Stimulated activated CD4-positive, alpha-beta T cell treated with anti-CD3 and anti-CD28 coated beads, Interleukin-12 subunit alpha, Interleukin-12 subunit beta, amount 100 ng/mL, for 48 hours (primary cell): ENCODE measurements at regions not wholly inside any gene's neighbourhood (a gene's known extent, or its start where the extent isn't known, plus 50 kb on each side); places are given as distances from the start of the nearest gene placed in this dataset.

Source experiments
- DNase-seq, 3 donors: peaks; one replicate each; pipeline ENCODE4 v3.0.0-alpha.2; 2020; ENCODE audit warnings: low read depth in 2 of 3, low spot score in 1 of 3

- DNase-seq: no peak
These were observed 51.0 kb downstream of the CCDC54 start for GRCh38 chr3:107428051-107428858.

- peak in 2 of 3 donors; percentile 53 to 54 for DNase-seq
These were observed 52.3 kb downstream of the CCDC54 start for GRCh38 chr3:107429320-107430181.

DNA sequence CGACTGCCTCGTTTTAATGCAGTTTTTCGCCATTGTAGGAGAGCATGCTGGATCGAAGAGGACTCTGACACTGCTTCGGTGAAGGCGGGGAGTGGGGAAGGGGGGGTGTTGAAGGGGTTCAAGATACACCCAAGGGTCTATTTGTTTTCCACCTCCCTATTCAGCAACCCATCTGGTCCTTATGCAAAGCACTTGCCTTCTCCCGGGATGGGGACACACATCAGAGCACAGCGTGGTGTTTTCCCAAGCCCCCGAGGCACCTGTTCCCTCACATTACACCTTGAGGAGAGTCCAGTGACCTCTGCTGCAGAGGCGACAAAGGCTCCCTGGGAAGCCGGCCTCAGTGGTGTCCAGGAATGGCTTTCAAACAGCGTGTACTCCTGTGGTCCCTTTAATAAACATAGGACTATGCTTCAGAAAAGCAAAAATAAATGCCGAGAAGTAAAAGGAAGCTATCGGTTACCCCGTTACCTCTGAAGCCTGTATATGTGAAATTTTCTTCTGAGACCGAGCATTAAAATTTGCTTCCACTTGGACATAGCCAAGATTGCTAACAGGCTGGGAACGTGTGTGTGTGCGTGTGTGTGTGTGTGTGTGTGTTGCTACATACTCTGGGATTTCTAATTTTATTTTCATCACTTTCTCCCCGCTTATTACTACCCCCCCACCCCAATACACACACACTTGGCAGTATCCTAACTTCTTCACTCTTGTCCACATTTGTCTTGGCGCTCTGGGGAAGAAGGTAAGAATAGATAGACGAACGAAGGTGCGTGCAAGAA, 53.2 kb downstream of the CCDC54 start:
- DNase-seq: no peak

GRCh38 chr3:107430996-107431245, 53.7 kb downstream of the CCDC54 start:
- peak in 2 of 3 donors; percentile 8 to 16 for DNase-seq

- DNase-seq: peak in 2 of 3 donors; percentile 34 to 49
These were observed 54.2 kb downstream of the CCDC54 start for GRCh38 chr3:107431246-107432012.

GRCh38 chr3:107432013-107432515, 54.8 kb downstream of the CCDC54 start:
- DNase-seq: no peak

DNA sequence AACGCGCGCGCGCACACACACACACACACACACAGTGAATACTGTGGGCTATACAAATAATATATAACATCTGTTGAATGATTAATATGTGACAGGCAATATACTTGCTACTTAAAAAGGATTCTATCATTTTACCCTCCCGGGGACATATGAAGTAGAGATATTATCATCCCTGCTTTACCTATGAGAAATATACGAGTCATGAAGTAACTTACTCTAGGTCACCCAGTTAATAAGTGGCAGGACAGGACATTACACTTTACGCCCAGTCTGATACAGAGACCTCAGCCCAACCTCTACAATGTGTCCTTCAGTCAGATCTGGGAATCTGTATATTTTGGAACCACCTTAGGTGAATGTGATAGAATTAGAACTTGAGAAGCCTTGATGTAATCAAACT, 55.4 kb downstream of the CCDC54 start:
- no peak for DNase-seq

- DNase-seq: no peak
These were observed 58.8 kb downstream of the CCDC54 start for GRCh38 chr3:107436029-107436428.

DNA sequence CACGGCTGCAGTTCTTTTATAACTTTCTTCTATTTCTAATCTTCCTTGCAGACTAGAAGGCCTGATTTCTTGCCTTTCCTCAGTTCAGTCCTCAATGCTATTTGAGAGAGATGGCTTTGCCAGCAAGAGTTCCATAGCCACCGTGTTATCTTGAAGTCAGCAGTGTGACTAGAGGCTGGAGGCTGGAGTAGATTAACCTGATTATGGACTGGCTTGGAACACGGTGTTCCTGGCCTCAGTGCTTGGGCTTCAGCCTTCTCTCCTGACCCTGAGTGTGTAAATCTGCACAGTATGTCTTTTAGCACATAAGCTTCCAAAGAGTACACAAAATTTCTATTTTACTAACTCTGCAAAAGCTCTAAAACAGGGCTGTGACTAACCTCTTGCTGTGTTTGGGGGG, 61.4 kb downstream of the CCDC54 start:
- no peak for DNase-seq

DNA sequence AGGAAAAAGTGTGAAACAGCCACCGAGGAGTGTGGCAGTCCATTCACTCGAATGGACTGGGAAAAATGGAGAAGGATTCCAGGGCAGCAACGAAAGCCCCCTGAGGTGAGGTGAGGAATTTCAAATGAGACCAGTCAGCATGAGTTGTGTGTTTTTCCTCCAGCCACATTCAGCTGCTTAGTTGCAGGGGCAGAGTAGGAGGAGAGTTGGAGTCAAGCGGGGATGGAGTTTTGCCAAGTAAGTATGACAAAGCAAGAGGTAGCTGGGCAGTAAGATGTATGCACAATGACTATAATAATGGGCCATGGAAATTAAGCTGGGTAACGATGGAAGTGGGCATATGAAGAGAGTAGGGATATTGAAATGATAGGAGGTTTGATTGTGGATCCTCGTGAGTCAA, 64.4 kb downstream of the CCDC54 start:
- DNase-seq: no peak

- DNase-seq: no peak
These were observed 66.2 kb downstream of the CCDC54 start for GRCh38 chr3:107443461-107443860.

DNA sequence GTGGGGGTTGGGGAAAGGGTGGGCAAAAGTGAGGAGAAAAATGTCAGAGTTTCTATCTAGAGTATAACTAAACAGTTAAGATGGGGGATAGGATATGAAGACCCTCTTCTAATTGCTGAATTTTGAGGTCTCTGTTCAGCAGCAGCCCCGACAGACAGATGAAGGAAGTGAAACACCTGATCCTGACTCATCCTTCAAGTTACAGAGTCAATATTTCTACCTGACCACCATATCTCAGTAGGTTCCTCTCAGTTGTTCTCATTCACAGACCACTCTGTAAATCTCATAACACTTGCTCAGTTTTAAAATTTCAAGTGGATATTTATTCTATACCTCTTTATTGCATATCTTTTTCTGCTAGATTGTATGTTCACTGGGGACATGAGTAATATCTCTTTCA, 69.5 kb downstream of the CCDC54 start:
- no peak for DNase-seq

- peak in 1 of 3 donors; percentile 26 for DNase-seq
These were observed 72.4 kb upstream of the BBX start for GRCh38 chr3:107450254-107450893.

- DNase-seq: no peak
These were observed 70.3 kb upstream of the BBX start for GRCh38 chr3:107452436-107452835.

- no peak for DNase-seq
These were observed 69.3 kb upstream of the BBX start for GRCh38 chr3:107453504-107453903.

GRCh38 chr3:107455621-107456020, 67.1 kb upstream of the BBX start:
- no peak for DNase-seq

GRCh38 chr3:107456501-107456900, 66.3 kb upstream of the BBX start:
- no peak for DNase-seq

DNA sequence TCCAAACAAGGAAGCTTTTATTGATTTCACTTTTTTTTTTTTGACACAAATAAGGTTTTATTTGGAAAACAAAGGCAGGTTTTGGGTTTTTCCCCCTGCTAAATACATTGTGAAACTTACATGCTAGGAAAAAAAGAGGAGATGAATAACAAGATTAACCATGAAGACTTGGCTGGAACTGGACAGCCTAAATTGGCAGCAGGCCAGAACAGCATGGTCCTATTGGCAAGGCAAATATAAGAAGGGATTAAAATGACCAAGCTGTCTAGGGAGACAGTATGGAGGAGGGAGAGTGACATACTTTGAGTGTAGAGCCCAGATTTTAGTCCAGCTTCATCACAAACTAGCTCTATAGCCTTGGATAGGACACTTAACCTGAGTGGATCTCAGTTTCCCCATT, 63.9 kb upstream of the BBX start:
- no peak for DNase-seq

- no peak for DNase-seq
These were observed 61.0 kb upstream of the BBX start for GRCh38 chr3:107461721-107462120.

DNA sequence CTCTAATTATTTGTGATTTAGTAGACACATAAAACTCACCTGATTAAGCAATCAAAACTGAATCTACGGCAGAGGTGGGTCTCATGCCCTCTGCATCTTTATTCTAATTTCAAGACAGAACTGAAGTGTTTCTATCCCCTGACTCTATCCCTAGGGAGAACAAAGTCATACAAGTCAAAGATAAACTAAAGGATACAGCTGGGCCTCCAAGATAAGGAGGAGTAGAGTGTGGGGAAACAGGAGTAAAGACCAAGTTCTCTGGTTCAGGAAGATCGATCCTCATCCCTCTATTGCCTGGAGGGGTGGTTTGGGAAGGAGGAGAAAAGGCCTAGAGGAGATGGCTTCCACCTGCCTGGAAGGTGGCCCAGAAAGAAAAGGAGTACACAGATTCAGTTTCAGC, 58.7 kb upstream of the BBX start:
- no peak for DNase-seq
